ENCODE measurements at regions not wholly inside any gene's neighbourhood (a gene's known extent, or its start where the extent isn't known, plus 50 kb on each side); places are given as distances from the start of the nearest gene placed in this dataset.

DNA sequence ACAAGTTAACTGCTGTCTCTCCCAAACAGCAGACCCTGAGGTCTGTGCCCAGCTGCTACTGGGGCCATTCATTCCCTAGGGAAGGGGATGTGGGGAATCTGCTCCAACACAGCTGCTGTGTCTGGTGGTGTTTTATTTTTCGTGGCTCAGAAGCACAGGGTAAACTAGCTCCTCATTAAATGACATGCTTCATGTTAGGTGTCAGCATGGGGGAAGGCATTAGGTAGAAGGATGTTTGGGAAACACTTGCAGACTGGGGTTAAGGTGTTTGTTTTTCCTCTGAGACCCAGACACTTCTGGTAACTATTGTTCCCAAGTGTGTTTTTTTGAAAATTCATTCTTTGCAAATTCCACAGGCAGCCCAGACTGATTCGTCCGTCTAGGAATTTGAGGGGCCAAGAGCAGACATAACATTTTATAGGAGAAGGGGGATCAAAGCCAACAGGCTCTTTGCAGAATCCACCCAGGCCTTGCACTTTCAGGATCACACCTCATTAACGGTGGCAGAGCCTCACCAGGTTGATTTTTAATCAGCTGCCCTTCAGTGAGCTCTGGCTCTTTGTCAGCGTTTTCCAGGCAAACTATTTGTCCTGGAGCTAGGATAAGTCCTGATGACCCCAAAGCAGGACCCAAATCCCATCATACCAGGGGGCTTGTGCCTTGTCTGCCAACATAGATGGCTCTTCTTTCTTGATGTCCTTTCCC lies 65.4 kb upstream of the ITGA11 start:
- H3K23ac ChIP-seq (ENCODE audit: insufficient read length, low read depth, low read length) = no peak overlapping the region
- H2BK120ac ChIP-seq (ENCODE audit: low read depth, low read length, poor library complexity, severe bottlenecking) = no peak overlapping the region
- no peak overlapping the region for H2BK5ac ChIP-seq (ENCODE audit: insufficient read length, low read length)
- no peak overlapping the region for H3K18ac ChIP-seq (ENCODE audit: insufficient read length, low read depth, low read length)
- Mint-ChIP-seq H3K27me3 (ENCODE audit: low read depth) (peaks cover 8% of the 10 kb centered on the region), H3K4me1 (peaks cover 6 to 7% of the 10 kb centered on the region in 2 experiments; a peak in 3 of 4 replicates), H3K27ac (no peak overlapping the region), H3K36me3 (ENCODE audit: insufficient read depth in 1 of 3, low read depth in 3 of 3) (no peaks in the 10 kb centered on the region), H3K4me3 (no peak overlapping the region), H3K9me3 (no peaks in the 10 kb centered on the region; a peak in 1 of 5 replicates)
- no peak overlapping the region for H2AK5ac ChIP-seq (ENCODE audit: insufficient read length, low read length)
- no peak overlapping the region for H3K56ac ChIP-seq (ENCODE audit: insufficient read length, low read depth, low read length)
- H4K5ac ChIP-seq (ENCODE audit: insufficient read length, low read depth, low read length) = no peak overlapping the region
- H3T11ph ChIP-seq (ENCODE audit: low read length) = no peak overlapping the region
- H2BK15ac ChIP-seq (ENCODE audit: low read depth, low read length) = no peak overlapping the region
- H4K91ac ChIP-seq (ENCODE audit: insufficient read length, low read depth, low read length) = no peak overlapping the region
- H2BK20ac ChIP-seq (ENCODE audit: low read depth, low read length, poor library complexity, severe bottlenecking) = no peak overlapping the region
- WGBS (ENCODE audit: extremely low coverage, insufficient read length, low lambda C conversion rate) = no CpG with 5 or more reads among the region's 5 CpGs
- no peak overlapping the region for H3K27ac ChIP-seq (ENCODE audit: insufficient read length, low read depth, low read length)
- no peaks in the 10 kb centered on the region for H3K23me2 ChIP-seq (ENCODE audit: insufficient read length, low read depth, low read length, poor library complexity, severe bottlenecking)
- H3K4me1 ChIP-seq (ENCODE audit: insufficient read depth, low read length) = no peaks in the 10 kb centered on the region
- H2BK12ac ChIP-seq (ENCODE audit: insufficient read length, low read depth, low read length) = no peak overlapping the region
- no peaks in the 10 kb centered on the region for H3K9me3 ChIP-seq (ENCODE audit: control insufficient read depth, low read depth, low read length)
- no peaks in the 10 kb centered on the region for H3K79me1 ChIP-seq (ENCODE audit: insufficient read depth, low read depth, low read length, poor library complexity, severe bottlenecking)
- TF ChIP-seq, protein P1, sequence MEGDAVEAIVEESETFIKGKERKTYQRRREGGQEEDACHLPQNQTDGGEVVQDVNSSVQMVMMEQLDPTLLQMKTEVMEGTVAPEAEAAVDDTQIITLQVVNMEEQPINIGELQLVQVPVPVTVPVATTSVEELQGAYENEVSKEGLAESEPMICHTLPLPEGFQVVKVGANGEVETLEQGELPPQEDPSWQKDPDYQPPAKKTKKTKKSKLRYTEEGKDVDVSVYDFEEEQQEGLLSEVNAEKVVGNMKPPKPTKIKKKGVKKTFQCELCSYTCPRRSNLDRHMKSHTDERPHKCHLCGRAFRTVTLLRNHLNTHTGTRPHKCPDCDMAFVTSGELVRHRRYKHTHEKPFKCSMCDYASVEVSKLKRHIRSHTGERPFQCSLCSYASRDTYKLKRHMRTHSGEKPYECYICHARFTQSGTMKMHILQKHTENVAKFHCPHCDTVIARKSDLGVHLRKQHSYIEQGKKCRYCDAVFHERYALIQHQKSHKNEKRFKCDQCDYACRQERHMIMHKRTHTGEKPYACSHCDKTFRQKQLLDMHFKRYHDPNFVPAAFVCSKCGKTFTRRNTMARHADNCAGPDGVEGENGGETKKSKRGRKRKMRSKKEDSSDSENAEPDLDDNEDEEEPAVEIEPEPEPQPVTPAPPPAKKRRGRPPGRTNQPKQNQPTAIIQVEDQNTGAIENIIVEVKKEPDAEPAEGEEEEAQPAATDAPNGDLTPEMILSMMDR (conservative IDR thresholded peaks at IDR 0.05) = no peak
- H4K20me1 ChIP-seq (ENCODE audit: control insufficient read depth, insufficient read depth, insufficient read length) = no peaks in the 10 kb centered on the region
- no peak overlapping the region for H3K4ac ChIP-seq (ENCODE audit: low read depth, low read length)
- no peak for DNase-seq
- H3K79me2 ChIP-seq (ENCODE audit: insufficient read depth, low read length) = 0 out of 2 replicates have a peak, but pooled peaks cover 1% of the 10 kb centered on the region
- H4K8ac ChIP-seq (replicated peaks; ENCODE audit: insufficient read length, low read depth, low read length) = no peak overlapping the region
- no peak overlapping the region for H3K4me2 ChIP-seq (ENCODE audit: insufficient read depth, insufficient read length, low read length)
- no peak overlapping the region for H3K14ac ChIP-seq (ENCODE audit: insufficient read depth, low read length)
- no peak overlapping the region for H2AFZ ChIP-seq (ENCODE audit: low read length)
- no peaks in the 10 kb centered on the region; the same call in 1 of the 2 replicates for H3K27me3 ChIP-seq (ENCODE audit: insufficient read depth, low read length)
- no peak overlapping the region for H3K9ac ChIP-seq (ENCODE audit: extremely low read depth, insufficient read length, low read length)

Measured in H9 (cell line).